Peyer's patch (tissue), 4 donors: ENCODE measurements at regions not wholly inside any gene's neighbourhood (a gene's known extent, or its start where the extent isn't known, plus 50 kb on each side); places are given as distances from the start of the nearest gene placed in this dataset.

Experiments
- POLR2A ChIP-seq, 2 donors: fragments of 450-650 bp; IDR thresholded peaks; one replicate each; pipeline ENCODE4 v1.5.1; 2017; ENCODE audit warnings: antibody characterized with exemption in 2 of 2, mild to moderate bottlenecking in 2 of 2, moderate library complexity in 2 of 2
- TF ChIP-seq, protein P1 (sequence below), 6 experiments: fragments of 450-650 bp in 4 of 6; fragments of 200-600 bp in 2 of 6; sonication (generic) in 1 of 6; IDR thresholded peaks; one replicate each; pipeline ENCODE4 v1.5.1; 2017 to 2019; ENCODE audit warnings: antibody characterized with exemption in 6 of 6, mild to moderate bottlenecking in 3 of 6, moderate library complexity in 1 of 6

DNA sequence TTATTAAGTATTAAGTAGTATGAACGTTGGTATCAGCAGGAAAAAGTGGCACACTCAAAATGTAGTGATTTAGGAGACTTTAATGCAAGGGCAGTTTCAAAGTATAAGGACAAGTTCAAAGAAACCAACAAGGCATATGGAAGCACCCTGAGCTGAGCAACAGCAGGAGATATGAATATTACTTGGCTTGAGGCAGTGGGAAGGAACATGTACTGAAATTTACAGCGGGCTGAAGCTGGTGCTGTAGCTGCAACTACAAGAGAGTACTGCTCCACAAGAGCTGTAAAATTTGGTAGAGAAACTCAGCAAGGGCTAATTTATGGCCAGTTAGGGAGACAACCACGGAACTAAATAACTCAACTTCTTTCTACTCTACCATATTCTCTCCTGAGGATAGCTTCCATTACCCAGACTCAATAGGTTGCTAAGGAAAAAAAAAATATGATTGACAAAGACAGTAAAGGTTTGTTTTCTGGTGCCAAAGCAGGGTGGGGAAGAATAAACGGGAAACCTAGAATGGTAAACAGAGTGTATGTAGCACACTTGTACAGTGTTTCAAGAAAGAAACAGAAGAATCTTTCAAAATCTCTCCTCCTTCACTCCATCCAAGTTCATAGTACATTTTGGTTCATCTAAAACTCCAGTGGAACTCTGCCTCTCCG is 487.8 kb upstream of the MGAT4C start:
- TF ChIP-seq, protein P1, sequence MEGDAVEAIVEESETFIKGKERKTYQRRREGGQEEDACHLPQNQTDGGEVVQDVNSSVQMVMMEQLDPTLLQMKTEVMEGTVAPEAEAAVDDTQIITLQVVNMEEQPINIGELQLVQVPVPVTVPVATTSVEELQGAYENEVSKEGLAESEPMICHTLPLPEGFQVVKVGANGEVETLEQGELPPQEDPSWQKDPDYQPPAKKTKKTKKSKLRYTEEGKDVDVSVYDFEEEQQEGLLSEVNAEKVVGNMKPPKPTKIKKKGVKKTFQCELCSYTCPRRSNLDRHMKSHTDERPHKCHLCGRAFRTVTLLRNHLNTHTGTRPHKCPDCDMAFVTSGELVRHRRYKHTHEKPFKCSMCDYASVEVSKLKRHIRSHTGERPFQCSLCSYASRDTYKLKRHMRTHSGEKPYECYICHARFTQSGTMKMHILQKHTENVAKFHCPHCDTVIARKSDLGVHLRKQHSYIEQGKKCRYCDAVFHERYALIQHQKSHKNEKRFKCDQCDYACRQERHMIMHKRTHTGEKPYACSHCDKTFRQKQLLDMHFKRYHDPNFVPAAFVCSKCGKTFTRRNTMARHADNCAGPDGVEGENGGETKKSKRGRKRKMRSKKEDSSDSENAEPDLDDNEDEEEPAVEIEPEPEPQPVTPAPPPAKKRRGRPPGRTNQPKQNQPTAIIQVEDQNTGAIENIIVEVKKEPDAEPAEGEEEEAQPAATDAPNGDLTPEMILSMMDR (IDR thresholded peaks at IDR 0.05), result no peak
- TF ChIP-seq POLR2A (IDR thresholded peaks at IDR 0.05), result no peak
